Upper lobe of left lung (tissue), 4 donors: ENCODE measurements at regions not wholly inside any gene's neighbourhood (a gene's known extent, or its start where the extent isn't known, plus 50 kb on each side); places are given as distances from the start of the nearest gene placed in this dataset.

Source experiments
- CTCF ChIP-seq, 6 experiments: fragments of 450-650 bp in 4 of 6; fragments of 200-600 bp in 2 of 6; sonication (generic) in 2 of 6; IDR thresholded peaks; one replicate each; pipeline ENCODE4 v1.5.1; 2016 to 2019; ENCODE audit warnings: antibody characterized with exemption in 6 of 6
- EP300 ChIP-seq, 4 donors: sonication (generic); formaldehyde crosslinking; IDR thresholded peaks; one replicate each; pipeline ENCODE4 v1.5.1; 2017; ENCODE audit warnings: antibody characterized with exemption in 4 of 4, control low read depth in 2 of 4
- POLR2A ChIP-seq, 4 donors: fragments of 450-650 bp; IDR thresholded peaks; one replicate each; pipeline ENCODE4 v1.5.1; 2016 to 2017; ENCODE audit warnings: antibody characterized with exemption in 4 of 4, mild to moderate bottlenecking in 2 of 4
- POLR2AphosphoS5 ChIP-seq, 2 donors: sonication (generic); formaldehyde crosslinking; IDR thresholded peaks; one replicate each; pipeline ENCODE4 v1.5.1; 2017; ENCODE audit warnings: antibody characterized with exemption in 2 of 2

DNA sequence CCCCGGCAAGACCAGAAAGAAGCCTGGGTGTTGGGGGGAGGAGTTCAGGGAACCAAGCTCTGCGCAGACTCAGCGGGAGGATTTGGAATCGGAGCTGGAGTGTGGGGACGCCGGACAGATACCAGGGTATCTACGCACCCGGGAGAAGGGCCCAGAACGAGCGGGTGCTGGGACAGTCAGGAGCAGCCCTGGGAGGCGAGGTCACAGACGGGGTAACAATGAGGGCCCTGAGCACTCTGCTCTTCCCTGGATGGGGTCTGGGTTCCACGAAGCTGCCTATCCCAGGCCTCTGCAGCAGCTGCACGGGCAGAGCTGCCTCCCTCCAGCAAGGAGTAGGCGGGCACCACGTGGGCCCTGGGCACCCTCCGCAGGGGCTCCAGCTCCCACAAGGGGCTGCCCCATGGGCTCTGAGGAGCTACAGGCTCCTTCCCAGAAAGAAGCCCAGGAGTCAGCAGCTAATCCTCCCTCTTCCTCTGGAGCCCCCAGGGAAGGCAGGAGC, 197.2 kb downstream of the BRD1 start:
- TF ChIP-seq POLR2A (IDR thresholded peaks at IDR 0.05): no peak
- no peak for TF ChIP-seq CTCF (IDR thresholded peaks at IDR 0.05)
- no peak for TF ChIP-seq POLR2AphosphoS5 (IDR thresholded peaks at IDR 0.05)
- no peak for TF ChIP-seq EP300 (IDR thresholded peaks at IDR 0.05)
